Heart right ventricle (tissue), 16 donors: ENCODE measurements at regions not wholly inside any gene's neighbourhood (a gene's known extent, or its start where the extent isn't known, plus 50 kb on each side); places are given as distances from the start of the nearest gene placed in this dataset.

Experiments
- ATAC-seq, 8 donors: fragments of 200-7000 bp; cut with Tn5 transposase; one replicate each; pipeline ENCODE4 v1.9.1; 2020; ENCODE audit warnings: mild to moderate bottlenecking in 8 of 8, moderate library complexity in 8 of 8, moderate number of reproducible peaks in 1 of 8
- DNase-seq, 2 donors: peaks; one replicate each; pipeline ENCODE4 v3.0.0-alpha.2; 2020
- H3K27ac ChIP-seq, 10 donors: fragments of 200-600 bp; sonication (generic) in 2 of 10; one replicate each; pipeline versions ENCODE4 v1.5.0 to v1.8.0; 2020 to 2022; ENCODE audit warnings: mild to moderate bottlenecking in 3 of 10
- H3K27me3 ChIP-seq, 7 donors: fragments of 200-600 bp; one replicate each; pipeline ENCODE4 v1.8.0; 2021 to 2022; ENCODE audit warnings: mild to moderate bottlenecking in 2 of 7
- H3K36me3 ChIP-seq, 9 donors: fragments of 200-600 bp; sonication (generic) in 1 of 9; one replicate each; pipeline versions ENCODE4 v1.5.0 to v1.8.0; 2020 to 2022; ENCODE audit warnings: mild to moderate bottlenecking in 2 of 9
- H3K4me1 ChIP-seq, 9 donors: fragments of 200-600 bp; sonication (generic) in 1 of 9; one replicate each; pipeline versions ENCODE4 v1.5.0 to v1.8.0; 2020 to 2022; ENCODE audit warnings: mild to moderate bottlenecking in 4 of 9
- H3K4me3 ChIP-seq, 10 donors: fragments of 200-600 bp; sonication (generic) in 2 of 10; one replicate each; pipeline versions ENCODE4 v1.5.0 to v1.8.0; 2020 to 2022; ENCODE audit warnings: mild to moderate bottlenecking in 7 of 10, moderate library complexity in 2 of 10
- H3K9me3 ChIP-seq, 11 donors: fragments of 200-600 bp in 10 of 11; sonication (generic) in 2 of 11; one replicate each; pipeline versions ENCODE4 v1.5.0 to v1.8.0; 2013 to 2022; ENCODE audit warnings: mild to moderate bottlenecking in 2 of 11, control low read depth in 1 of 11, moderate library complexity in 1 of 11
- CTCF ChIP-seq, 9 donors: fragments of 200-600 bp; sonication (generic) in 2 of 9; IDR thresholded peaks; one replicate each; pipeline versions ENCODE4 v1.5.0 to v1.8.0; 2021 to 2022; ENCODE audit warnings: antibody characterized with exemption in 9 of 9, mild to moderate bottlenecking in 5 of 9, moderate library complexity in 1 of 9
- WGBS, 2 donors: extraction: QIAGEN DNeasy Blood & Tissue Kit; methylation state at CpG; one replicate each; pipeline ENCODE4 v1.1.7; 2013; ENCODE audit warnings: inconsistent platforms in 1 of 2; 5-methylcytosine and 5-hydroxymethylcytosine counted together
- intact Hi-C, 10 donors: fragments of 100-400 bp; cut with DNase I; formaldehyde crosslinking; loops; one replicate each; pipeline versions ENCODE4 v1.11.1 to v1.14.2; 2022
- donor health status: Arrhythmogenic right ventricular cardiomyopathy.
- donor health status: ischemic (EF 13 %, LVEDD 7.1; RV severe dilation, severe dysfunction).
- donor health status: healthy with polysubstance abuse.
- donor health status: DM: no; HTN: yes; CAD: no.
- donor health status: DM: no; HTN: no; CAD: no.
- donor health status: ischemic (EF 25% LVEDD 6.9; RV normal size, moderate dysfunction).
- donor health status: ischemic (EF 25% LVEDD 5.7; RV mildly dilated, moderate dysfunction).
- donor health status: healthy.
- donor health status: DM: yes; HTN: yes; CAD: no.
- donor health status: Ischemic cardiomyopathy.
- donor health status: ischemic (EF 35%, LVEDD 5.7; RV mildly dilated, moderate dysfunction).
- donor health status: nonischemic (EF 11% LVEDD 7.7; RV severe dilation, severe dysfunction).
- donor health status: DM: yes; HTN: yes; CAD: no.
- donor health status: PGD.
- donor health status: ischemic (EF 29% LVEDD 5.4; RV normal size, mild dysfunction).
- donor health status: nonischemic (EF 23%, LVEDD 6.1; RV moderate dilation, normal function).

GRCh38 chr11:16607675-16608644 is 130.5 kb upstream of the C11orf58 start:
- intact Hi-C loops = loop anchor here in 8 of 10 donors (2.0 to 10.0 kb wide), 16 partner anchors 143 to 963 kb away; partner anchors contain the start of gene SOX6 (in 4 of the 8)
- H3K36me3 ChIP-seq = no peaks in the 10 kb centered on the region
- H3K9me3 ChIP-seq = no peaks in the 10 kb centered on the region
- peak overlapping the region; percentile 84 to 99 (median 98) for H3K27ac ChIP-seq
- peak overlapping the region; percentile 57 to 95 (median 84) for H3K4me3 ChIP-seq
- H3K4me1 ChIP-seq = peaks cover 0 to 48% (median 12%) of the 10 kb centered on the region in 9 donors
- peaks cover 0 to 100% (median 11%) of the 10 kb centered on the region in 7 donors for H3K27me3 ChIP-seq
- no peak for TF ChIP-seq CTCF (IDR thresholded peaks at IDR 0.05)
- peak; percentile 84 to 85 for DNase-seq
- 11 to 16% methylated on average over 25 of the region's 25 CpGs for WGBS, 2 donors
- ATAC-seq = peak; percentile 37 to 72 (median 52)

GRCh38 chr11:16606784-16607674 is 131.4 kb upstream of the C11orf58 start:
- Histone ChIP-seq H3K27me3 (peaks cover 0 to 100% (median 11%) of the 10 kb centered on the region in 7 donors), H3K4me1 (peaks cover 0 to 44% (median 11%) of the 10 kb centered on the region in 9 donors), H3K27ac (peak overlapping the region; percentile 84 to 99 (median 98)), H3K4me3 (peak overlapping the region; percentile 57 to 95 (median 84)), H3K36me3 (no peaks in the 10 kb centered on the region), H3K9me3 (no peaks in the 10 kb centered on the region)
- WGBS, 2 donors = 1% methylated on average over 71 to 80 of the region's 81 CpGs
- intact Hi-C loops = loop anchor here in 8 of 10 donors (2.0 to 10.0 kb wide), 16 partner anchors 142 to 962 kb away; partner anchors contain the start of gene SOX6 (in 4 of the 8)
- ATAC-seq (peak; percentile 43 to 67 (median 54)), DNase-seq (peak; percentile 70 to 75)
- no peak for TF ChIP-seq CTCF (IDR thresholded peaks at IDR 0.05)

GRCh38 chr11:16605894-16606783 is 132.3 kb upstream of the C11orf58 start:
- Histone ChIP-seq H3K27ac (peak overlapping the region; percentile 85 to 99 (median 98)), H3K4me3 (peak overlapping the region; percentile 57 to 95 (median 84)), H3K27me3 (peaks cover 0 to 100% (median 11%) of the 10 kb centered on the region in 7 donors), H3K9me3 (no peaks in the 10 kb centered on the region), H3K4me1 (peaks cover 0 to 44% (median 14%) of the 10 kb centered on the region in 9 donors), H3K36me3 (no peaks in the 10 kb centered on the region)
- intact Hi-C loops = loop anchor here in 8 of 10 donors (2.0 to 10.0 kb wide), 16 partner anchors 141 to 961 kb away; partner anchors contain the start of gene SOX6 (in 4 of the 8)
- ATAC-seq = peak; percentile 51 to 80 (median 65)
- DNase-seq = peak; percentile 90 to 94
- peak; percentile 89 to 99 (median 97) for TF ChIP-seq CTCF (IDR thresholded peaks at IDR 0.05)
- WGBS, 2 donors = 0 to 1% methylated on average over 36 of the region's 36 CpGs
